Neural cell (in vitro differentiated cells): ENCODE measurements at regions not wholly inside any gene's neighbourhood (a gene's known extent, or its start where the extent isn't known, plus 50 kb on each side); places are given as distances from the start of the nearest gene placed in this dataset.

ENCODE experiments used
- CTCF ChIP-seq: fragments of 450-650 bp; IDR thresholded peaks from 2 replicates; pipeline ENCODE4 v1.5.1; 2014; ENCODE audit warnings: antibody characterized with exemption, mild to moderate bottlenecking, moderate library complexity; ENCODE audit not compliant: poor library complexity, severe bottlenecking
- EP300 ChIP-seq: fragments of 450-650 bp; conservative IDR thresholded peaks from 2 replicates; pipeline ENCODE4 v1.6.1; 2014; ENCODE audit warnings: antibody characterized with exemption, mild to moderate bottlenecking, moderate library complexity; ENCODE audit not compliant: poor library complexity, severe bottlenecking
- EZH2 ChIP-seq: fragments of 200-600, 300-800 bp; shearing (Covaris generic), sonication (generic); IDR thresholded peaks from 2 replicates; pipeline ENCODE4 v1.6.1; 2014; ENCODE audit warnings: antibody characterized with exemption, low read length, borderline replicate concordance, mild to moderate bottlenecking; ENCODE audit not compliant: insufficient read depth, poor library complexity, severe bottlenecking
- MXI1 ChIP-seq: fragments of 450-650 bp; conservative IDR thresholded peaks from 2 replicates; pipeline ENCODE4 v1.6.1; 2014; ENCODE audit warnings: antibody characterized with exemption, mild to moderate bottlenecking; ENCODE audit not compliant: poor library complexity, severe bottlenecking
- REST ChIP-seq: IDR thresholded peaks from 2 replicates; pipeline ENCODE4 v1.6.1; 2012; ENCODE audit warnings: borderline replicate concordance
- SMC3 ChIP-seq: fragments of 450-650 bp; conservative IDR thresholded peaks from 2 replicates; pipeline ENCODE4 v1.6.1; 2014; ENCODE audit warnings: antibody characterized with exemption, mild to moderate bottlenecking, moderate library complexity; ENCODE audit not compliant: poor library complexity

GRCh38 chr20:57785720-57786119, 75.9 kb upstream of the PMEPA1 start:
- no peak for TF ChIP-seq CTCF
- TF ChIP-seq EZH2, result no peak
- TF ChIP-seq REST, result no peak
- no peak for TF ChIP-seq EP300
- TF ChIP-seq MXI1, result no peak
- no peak for TF ChIP-seq SMC3
